Type B pancreatic cell (in vitro differentiated cells): ENCODE measurements at regions not wholly inside any gene's neighbourhood (a gene's known extent, or its start where the extent isn't known, plus 50 kb on each side); places are given as distances from the start of the nearest gene placed in this dataset.

Experiments used
- DNase-seq: peaks from one replicate; pipeline ENCODE4 v3.0.0; 2021; ENCODE audit warnings: mixed read lengths; ENCODE audit not compliant: unreplicated experiment; ENCODE audit errors: extremely low spot score
- H3K27ac Mint-ChIP-seq: 2 replicates; pipeline ENCODE4 v1.8.0; 2021; ENCODE audit warnings: mild to moderate bottlenecking, mixed read lengths
- H3K27me3 Mint-ChIP-seq: 2 replicates; pipeline ENCODE4 v1.8.0; 2021; ENCODE audit warnings: mixed read lengths
- H3K36me3 Mint-ChIP-seq: 2 replicates; pipeline ENCODE4 v1.8.0; 2021; ENCODE audit warnings: mixed read lengths
- H3K4me1 Mint-ChIP-seq: one replicate; pipeline ENCODE4 v1.8.0; 2021; ENCODE audit warnings: mixed read lengths; ENCODE audit not compliant: unreplicated experiment
- H3K4me3 Mint-ChIP-seq: 2 replicates; pipeline ENCODE4 v1.8.0; 2021; ENCODE audit warnings: mild to moderate bottlenecking, mixed read lengths
- H3K9me3 Mint-ChIP-seq: 2 replicates; pipeline ENCODE4 v1.8.0; 2021; ENCODE audit warnings: mixed read lengths
- CTCF ChIP-seq: fragments of 200-600 bp; sonication (generic); conservative IDR thresholded peaks from 2 replicates; pipeline ENCODE4 v1.5.0; 2021; ENCODE audit warnings: antibody characterized with exemption, mild to moderate bottlenecking

- DNase-seq = no peak
- Mint-ChIP-seq H3K27me3 (no peaks in the 10 kb centered on the region), H3K27ac (no peak overlapping the region), H3K4me1 (no peaks in the 10 kb centered on the region), H3K36me3 (no peaks in the 10 kb centered on the region), H3K4me3 (no peak overlapping the region), H3K9me3 (peaks cover 4% of the 10 kb centered on the region)
- TF ChIP-seq CTCF = no peak
Measured at GRCh38 chr6:100322886-100323285, 141.8 kb downstream of the SIM1 start.

DNA sequence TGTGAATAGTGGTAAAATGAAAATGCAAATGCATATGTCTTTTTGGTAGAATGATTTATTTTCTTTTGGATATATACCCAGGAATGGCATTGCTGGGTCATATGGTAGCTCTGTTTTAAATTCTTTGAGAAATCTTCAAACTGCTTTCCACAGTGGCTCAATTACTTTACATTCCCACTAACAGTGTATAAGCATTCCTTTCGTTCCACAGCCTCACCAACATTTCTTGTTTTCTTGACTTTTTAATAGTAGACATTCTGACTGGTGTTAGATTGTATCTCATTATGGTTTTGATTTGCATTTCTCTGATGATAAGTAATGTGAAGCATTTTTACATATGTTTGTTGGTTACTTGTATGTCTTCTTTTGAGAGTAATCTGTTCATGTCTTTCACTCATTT, 144.0 kb downstream of the SIM1 start:
- no peak for DNase-seq
- no peaks in the 10 kb centered on the region for H3K36me3 Mint-ChIP-seq
- H3K27me3 Mint-ChIP-seq = no peaks in the 10 kb centered on the region
- TF ChIP-seq CTCF = no peak
- H3K4me3 Mint-ChIP-seq = no peak overlapping the region
- H3K4me1 Mint-ChIP-seq = no peaks in the 10 kb centered on the region
- H3K27ac Mint-ChIP-seq = no peak overlapping the region
- H3K9me3 Mint-ChIP-seq = peaks cover 4% of the 10 kb centered on the region

- no peak for DNase-seq
- H3K27me3 Mint-ChIP-seq = no peaks in the 10 kb centered on the region
- H3K9me3 Mint-ChIP-seq = peaks cover 4% of the 10 kb centered on the region
- no peak overlapping the region for H3K4me3 Mint-ChIP-seq
- H3K27ac Mint-ChIP-seq = no peak overlapping the region
- no peaks in the 10 kb centered on the region for H3K4me1 Mint-ChIP-seq
- no peaks in the 10 kb centered on the region for H3K36me3 Mint-ChIP-seq
- no peak for TF ChIP-seq CTCF
Measured at GRCh38 chr6:100317031-100317430, 147.7 kb downstream of the SIM1 start.

DNA sequence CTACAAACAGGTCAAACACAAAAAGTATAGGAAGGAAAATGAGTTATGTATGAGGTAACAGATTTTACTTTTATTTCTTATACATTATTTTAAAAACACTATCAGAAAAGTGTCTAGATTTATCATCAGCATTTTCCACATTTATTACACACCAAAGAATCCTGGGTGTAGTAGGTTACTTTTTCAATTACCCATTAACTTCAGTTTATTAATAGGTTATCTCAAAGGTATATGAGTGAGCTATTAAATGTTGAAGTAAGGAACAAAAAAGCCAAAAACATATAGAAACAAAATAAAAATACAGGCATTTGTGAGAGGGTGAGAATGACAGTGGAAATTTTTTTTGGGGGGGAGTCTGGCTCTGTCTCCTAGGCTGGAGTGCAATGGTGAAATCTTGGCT, 150.5 kb downstream of the SIM1 start:
- Mint-ChIP-seq H3K27ac (no peak overlapping the region), H3K4me1 (no peaks in the 10 kb centered on the region), H3K36me3 (no peaks in the 10 kb centered on the region), H3K27me3 (no peaks in the 10 kb centered on the region), H3K9me3 (no peaks in the 10 kb centered on the region), H3K4me3 (no peak overlapping the region)
- TF ChIP-seq CTCF = no peak
- DNase-seq = no peak

GRCh38 chr6:100311707-100312251, 152.9 kb downstream of the SIM1 start:
- Mint-ChIP-seq H3K27me3 (no peaks in the 10 kb centered on the region), H3K27ac (no peak overlapping the region), H3K4me3 (no peak overlapping the region), H3K36me3 (no peaks in the 10 kb centered on the region), H3K9me3 (no peaks in the 10 kb centered on the region), H3K4me1 (no peaks in the 10 kb centered on the region)
- no peak for DNase-seq
- TF ChIP-seq CTCF = no peak

DNA sequence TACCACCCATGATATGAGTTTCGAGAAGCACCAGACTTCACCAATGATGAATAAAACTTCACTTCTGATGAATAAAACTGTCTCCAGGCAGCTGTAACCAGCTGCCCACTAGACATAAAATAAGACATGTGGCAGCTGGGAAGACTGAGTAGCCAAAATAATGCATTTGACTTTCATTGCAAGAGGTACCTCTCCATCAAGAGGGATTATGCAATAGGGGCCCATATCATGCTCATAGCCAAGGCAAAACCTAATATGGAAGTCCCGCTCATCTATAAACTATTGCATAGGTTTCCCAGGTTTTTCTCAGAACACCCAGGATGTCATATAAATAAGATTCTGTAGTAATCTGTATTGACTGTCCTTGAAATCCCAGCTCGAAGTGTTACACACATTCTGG, 155.5 kb downstream of the SIM1 start:
- DNase-seq = no peak
- H3K4me3 Mint-ChIP-seq = no peak overlapping the region
- TF ChIP-seq CTCF = no peak
- no peaks in the 10 kb centered on the region for H3K9me3 Mint-ChIP-seq
- H3K27me3 Mint-ChIP-seq = no peaks in the 10 kb centered on the region
- H3K4me1 Mint-ChIP-seq = peaks cover 10% of the 10 kb centered on the region
- H3K27ac Mint-ChIP-seq = no peak overlapping the region
- H3K36me3 Mint-ChIP-seq = no peaks in the 10 kb centered on the region
